ENCODE measurements at regions not wholly inside any gene's neighbourhood (a gene's known extent, or its start where the extent isn't known, plus 50 kb on each side); places are given as distances from the start of the nearest gene placed in this dataset.

DNA sequence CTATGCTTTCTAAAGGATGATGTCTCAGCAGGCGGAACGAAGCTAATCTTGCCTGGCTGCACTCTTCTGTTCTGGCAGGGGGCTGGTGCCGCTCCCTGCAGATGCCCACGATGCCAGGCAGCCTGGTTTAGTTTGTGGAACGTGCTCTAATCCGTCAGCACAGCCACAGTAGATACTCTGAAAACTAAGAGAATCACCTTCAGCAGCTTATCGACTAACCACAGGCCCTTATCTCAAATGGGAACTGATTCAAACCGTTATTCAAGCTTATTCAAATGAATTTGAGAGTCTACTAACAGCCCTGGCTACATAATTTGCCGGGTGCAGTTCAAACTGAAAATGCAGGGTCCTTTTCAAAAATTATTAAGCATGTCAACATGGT lies 246.6 kb upstream of the ANKRD55 start:
- H3K27ac ChIP-seq (ENCODE audit: control insufficient read depth, insufficient read depth, low read length), result no peak overlapping the region
- H2AFZ ChIP-seq (ENCODE audit: control insufficient read depth, low read length), result peak overlapping the region; percentile 95
- no peak overlapping the region for H3K9ac ChIP-seq (ENCODE audit: control insufficient read depth, extremely low read depth, insufficient read depth, low read length)
- H3K9me3 ChIP-seq (ENCODE audit: control insufficient read depth, low read depth, low read length), result no peaks in the 10 kb centered on the region
- FAIRE-seq, result no peak
- no peak for DNase-seq (ENCODE audit: low read depth, low spot score)
- no peaks in the 10 kb centered on the region for H3K79me2 ChIP-seq (ENCODE audit: control insufficient read depth, insufficient read depth, low read length)
- TF ChIP-seq EZH2 (IDR thresholded peaks at IDR 0.05; ENCODE audit: low read length), result no peak
- H3K36me3 ChIP-seq (ENCODE audit: control insufficient read depth in 2 of 2, extremely low read depth in 1 of 2, insufficient read depth in 2 of 2, low read length in 2 of 2), result no peaks in the 10 kb centered on the region
- peaks cover 23% of the 10 kb centered on the region for H3K4me1 ChIP-seq (ENCODE audit: control insufficient read depth, extremely low read depth, insufficient read depth, low read length)
- H3K4me3 ChIP-seq (ENCODE audit: control insufficient read depth in 2 of 3, extremely low read depth in 1 of 3, insufficient read depth in 2 of 3, low read depth in 1 of 3, low read length in 3 of 3), result peak overlapping the region in 1 of 3 experiments; percentile 79
- dilution Hi-C loops (cut with MboI; ENCODE audit: extremely low pct_ligation_motif_present, low sequenced_read_pairs), result no loop called here
- H3K4me2 ChIP-seq (ENCODE audit: control insufficient read depth, extremely low read depth, insufficient read depth, low read depth, low read length), result peak overlapping the region; percentile 97
- no peaks in the 10 kb centered on the region for H3K27me3 ChIP-seq (ENCODE audit: control insufficient read depth, extremely low read depth, insufficient read depth, low read length)
- no peaks in the 10 kb centered on the region for H3K9me1 ChIP-seq (ENCODE audit: control insufficient read depth, extremely low read depth, insufficient read depth, low read length)
- no peaks in the 10 kb centered on the region for H4K20me1 ChIP-seq (ENCODE audit: control insufficient read depth, extremely low read depth, insufficient read depth, low read length)

DNA sequence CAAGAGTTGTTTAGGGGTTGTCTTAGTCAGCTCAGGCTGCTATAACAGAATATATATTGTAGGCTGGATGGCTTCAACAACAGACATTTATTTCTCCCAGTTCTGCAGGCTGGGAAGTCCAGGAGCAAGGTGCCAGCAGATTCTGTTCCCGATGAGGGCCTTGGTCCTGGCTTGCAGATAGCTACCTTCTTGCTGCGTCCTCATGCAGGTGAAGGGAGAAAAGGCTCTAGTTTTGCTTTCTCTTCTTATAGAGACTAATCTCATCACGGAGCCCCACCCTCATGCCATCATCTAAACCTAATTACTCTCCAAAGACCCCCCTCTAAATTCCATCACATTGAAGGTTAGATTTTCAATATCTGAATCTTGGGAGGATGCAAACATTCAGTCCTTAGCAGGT lies 246.0 kb upstream of the ANKRD55 start:
- H3K4me1 ChIP-seq (ENCODE audit: control insufficient read depth, extremely low read depth, insufficient read depth, low read length), result peaks cover 23% of the 10 kb centered on the region
- no peak overlapping the region for H3K27ac ChIP-seq (ENCODE audit: control insufficient read depth, insufficient read depth, low read length)
- H3K9me1 ChIP-seq (ENCODE audit: control insufficient read depth, extremely low read depth, insufficient read depth, low read length), result no peaks in the 10 kb centered on the region
- dilution Hi-C loops (cut with MboI; ENCODE audit: extremely low pct_ligation_motif_present, low sequenced_read_pairs), result no loop called here
- H3K4me3 ChIP-seq (ENCODE audit: control insufficient read depth in 2 of 3, extremely low read depth in 1 of 3, insufficient read depth in 2 of 3, low read depth in 1 of 3, low read length in 3 of 3), result no peak overlapping the region
- no peaks in the 10 kb centered on the region for H3K79me2 ChIP-seq (ENCODE audit: control insufficient read depth, insufficient read depth, low read length)
- TF ChIP-seq, protein P1, sequence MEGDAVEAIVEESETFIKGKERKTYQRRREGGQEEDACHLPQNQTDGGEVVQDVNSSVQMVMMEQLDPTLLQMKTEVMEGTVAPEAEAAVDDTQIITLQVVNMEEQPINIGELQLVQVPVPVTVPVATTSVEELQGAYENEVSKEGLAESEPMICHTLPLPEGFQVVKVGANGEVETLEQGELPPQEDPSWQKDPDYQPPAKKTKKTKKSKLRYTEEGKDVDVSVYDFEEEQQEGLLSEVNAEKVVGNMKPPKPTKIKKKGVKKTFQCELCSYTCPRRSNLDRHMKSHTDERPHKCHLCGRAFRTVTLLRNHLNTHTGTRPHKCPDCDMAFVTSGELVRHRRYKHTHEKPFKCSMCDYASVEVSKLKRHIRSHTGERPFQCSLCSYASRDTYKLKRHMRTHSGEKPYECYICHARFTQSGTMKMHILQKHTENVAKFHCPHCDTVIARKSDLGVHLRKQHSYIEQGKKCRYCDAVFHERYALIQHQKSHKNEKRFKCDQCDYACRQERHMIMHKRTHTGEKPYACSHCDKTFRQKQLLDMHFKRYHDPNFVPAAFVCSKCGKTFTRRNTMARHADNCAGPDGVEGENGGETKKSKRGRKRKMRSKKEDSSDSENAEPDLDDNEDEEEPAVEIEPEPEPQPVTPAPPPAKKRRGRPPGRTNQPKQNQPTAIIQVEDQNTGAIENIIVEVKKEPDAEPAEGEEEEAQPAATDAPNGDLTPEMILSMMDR (optimal IDR thresholded peaks at IDR 0.05 in 1 of 3, IDR thresholded peaks at IDR 0.05 in 1 of 3, conservative IDR thresholded peaks at IDR 0.05 in 1 of 3; ENCODE audit: extremely low read depth in 1 of 3, insufficient read depth in 2 of 3, low read length in 3 of 3), result no peak
- TF ChIP-seq EZH2 (IDR thresholded peaks at IDR 0.05; ENCODE audit: low read length), result no peak
- peak overlapping the region; percentile 24 for H2AFZ ChIP-seq (ENCODE audit: control insufficient read depth, low read length)
- no peaks in the 10 kb centered on the region for H3K36me3 ChIP-seq (ENCODE audit: control insufficient read depth in 2 of 2, extremely low read depth in 1 of 2, insufficient read depth in 2 of 2, low read length in 2 of 2)
- no peaks in the 10 kb centered on the region for H3K27me3 ChIP-seq (ENCODE audit: control insufficient read depth, extremely low read depth, insufficient read depth, low read length)
- peak overlapping the region; percentile 97 for H3K4me2 ChIP-seq (ENCODE audit: control insufficient read depth, extremely low read depth, insufficient read depth, low read depth, low read length)
- FAIRE-seq (no peak), DNase-seq (ENCODE audit: low read depth, low spot score) (no peak)
- no peaks in the 10 kb centered on the region for H3K9me3 ChIP-seq (ENCODE audit: control insufficient read depth, low read depth, low read length)
- H3K9ac ChIP-seq (ENCODE audit: control insufficient read depth, extremely low read depth, insufficient read depth, low read length), result no peak overlapping the region
- H4K20me1 ChIP-seq (ENCODE audit: control insufficient read depth, extremely low read depth, insufficient read depth, low read length), result no peaks in the 10 kb centered on the region

GRCh38 chr5:56478062-56478461 lies 244.9 kb upstream of the ANKRD55 start:
- FAIRE-seq, result no peak
- no peaks in the 10 kb centered on the region for H3K27me3 ChIP-seq (ENCODE audit: control insufficient read depth, extremely low read depth, insufficient read depth, low read length)
- H3K27ac ChIP-seq (ENCODE audit: control insufficient read depth, insufficient read depth, low read length), result no peak overlapping the region
- no peak overlapping the region for H3K4me3 ChIP-seq (ENCODE audit: control insufficient read depth in 2 of 3, extremely low read depth in 1 of 3, insufficient read depth in 2 of 3, low read depth in 1 of 3, low read length in 3 of 3)
- dilution Hi-C loops (cut with MboI; ENCODE audit: extremely low pct_ligation_motif_present, low sequenced_read_pairs), result no loop called here
- no peaks in the 10 kb centered on the region for H3K36me3 ChIP-seq (ENCODE audit: control insufficient read depth in 2 of 2, extremely low read depth in 1 of 2, insufficient read depth in 2 of 2, low read length in 2 of 2)
- no peaks in the 10 kb centered on the region for H3K79me2 ChIP-seq (ENCODE audit: control insufficient read depth, insufficient read depth, low read length)
- peaks cover 23% of the 10 kb centered on the region for H3K4me1 ChIP-seq (ENCODE audit: control insufficient read depth, extremely low read depth, insufficient read depth, low read length)
- H3K9ac ChIP-seq (ENCODE audit: control insufficient read depth, extremely low read depth, insufficient read depth, low read length), result no peak overlapping the region
- no peak overlapping the region for H2AFZ ChIP-seq (ENCODE audit: control insufficient read depth, low read length)
- no peak for DNase-seq (ENCODE audit: low read depth, low spot score)
- H3K9me3 ChIP-seq (ENCODE audit: control insufficient read depth, low read depth, low read length), result no peaks in the 10 kb centered on the region
- no peak overlapping the region for H3K4me2 ChIP-seq (ENCODE audit: control insufficient read depth, extremely low read depth, insufficient read depth, low read depth, low read length)
- no peaks in the 10 kb centered on the region for H4K20me1 ChIP-seq (ENCODE audit: control insufficient read depth, extremely low read depth, insufficient read depth, low read length)
- TF ChIP-seq, protein P1 (optimal IDR thresholded peaks at IDR 0.05 in 1 of 3, IDR thresholded peaks at IDR 0.05 in 1 of 3, conservative IDR thresholded peaks at IDR 0.05 in 1 of 3; ENCODE audit: extremely low read depth in 1 of 3, insufficient read depth in 2 of 3, low read length in 3 of 3), result no peak
- no peak for TF ChIP-seq EZH2 (IDR thresholded peaks at IDR 0.05; ENCODE audit: low read length)
- H3K9me1 ChIP-seq (ENCODE audit: control insufficient read depth, extremely low read depth, insufficient read depth, low read length), result no peaks in the 10 kb centered on the region
